ENCODE measurements at regions not wholly inside any gene's neighbourhood (a gene's known extent, or its start where the extent isn't known, plus 50 kb on each side); places are given as distances from the start of the nearest gene placed in this dataset.

- TF ChIP-seq POLR2AphosphoS5 (IDR thresholded peaks at IDR 0.05) (no peak), POLR2A (IDR thresholded peaks at IDR 0.05) (no peak)
- TF ChIP-seq, protein P1, sequence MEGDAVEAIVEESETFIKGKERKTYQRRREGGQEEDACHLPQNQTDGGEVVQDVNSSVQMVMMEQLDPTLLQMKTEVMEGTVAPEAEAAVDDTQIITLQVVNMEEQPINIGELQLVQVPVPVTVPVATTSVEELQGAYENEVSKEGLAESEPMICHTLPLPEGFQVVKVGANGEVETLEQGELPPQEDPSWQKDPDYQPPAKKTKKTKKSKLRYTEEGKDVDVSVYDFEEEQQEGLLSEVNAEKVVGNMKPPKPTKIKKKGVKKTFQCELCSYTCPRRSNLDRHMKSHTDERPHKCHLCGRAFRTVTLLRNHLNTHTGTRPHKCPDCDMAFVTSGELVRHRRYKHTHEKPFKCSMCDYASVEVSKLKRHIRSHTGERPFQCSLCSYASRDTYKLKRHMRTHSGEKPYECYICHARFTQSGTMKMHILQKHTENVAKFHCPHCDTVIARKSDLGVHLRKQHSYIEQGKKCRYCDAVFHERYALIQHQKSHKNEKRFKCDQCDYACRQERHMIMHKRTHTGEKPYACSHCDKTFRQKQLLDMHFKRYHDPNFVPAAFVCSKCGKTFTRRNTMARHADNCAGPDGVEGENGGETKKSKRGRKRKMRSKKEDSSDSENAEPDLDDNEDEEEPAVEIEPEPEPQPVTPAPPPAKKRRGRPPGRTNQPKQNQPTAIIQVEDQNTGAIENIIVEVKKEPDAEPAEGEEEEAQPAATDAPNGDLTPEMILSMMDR (IDR thresholded peaks at IDR 0.05), result no peak
Measured at GRCh38 chr12:92036771-92037453, 108.7 kb downstream of the BTG1 start.
